KG1 (cell line): ENCODE measurements at regions not wholly inside any gene's neighbourhood (a gene's known extent, or its start where the extent isn't known, plus 50 kb on each side); places are given as distances from the start of the nearest gene placed in this dataset.
"Not testable (repeated sequence)": the region's sequence is repeated elsewhere in the genome, so short reads cannot be mapped to it uniquely, and the experiment has no call there.

ENCODE experiments used
- DNase-seq: peaks from one replicate; lab custom pipeline; 2025; lab: John Stamatoyannopoulos, UW

DNA sequence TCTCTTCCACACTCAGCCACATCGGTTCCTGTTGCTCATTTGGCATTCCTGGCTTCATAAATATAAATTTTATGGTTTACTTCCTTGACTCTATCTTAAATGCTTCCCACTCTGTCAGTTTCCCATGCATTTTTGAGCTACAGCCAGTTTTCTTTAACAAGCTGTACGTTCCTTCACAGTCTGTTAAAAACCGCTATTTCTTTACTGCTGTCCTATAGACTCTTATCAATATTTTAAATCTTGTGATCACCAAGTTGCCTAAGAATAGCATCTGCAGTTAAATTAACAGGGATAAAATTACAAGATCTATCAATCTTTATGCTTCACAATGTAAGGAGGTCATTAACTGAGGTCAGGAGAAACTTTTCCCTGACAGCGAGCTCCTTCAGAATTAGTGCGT, 103.1 kb upstream of the RHOBTB1 start:
- no peak for DNase-seq

DNA sequence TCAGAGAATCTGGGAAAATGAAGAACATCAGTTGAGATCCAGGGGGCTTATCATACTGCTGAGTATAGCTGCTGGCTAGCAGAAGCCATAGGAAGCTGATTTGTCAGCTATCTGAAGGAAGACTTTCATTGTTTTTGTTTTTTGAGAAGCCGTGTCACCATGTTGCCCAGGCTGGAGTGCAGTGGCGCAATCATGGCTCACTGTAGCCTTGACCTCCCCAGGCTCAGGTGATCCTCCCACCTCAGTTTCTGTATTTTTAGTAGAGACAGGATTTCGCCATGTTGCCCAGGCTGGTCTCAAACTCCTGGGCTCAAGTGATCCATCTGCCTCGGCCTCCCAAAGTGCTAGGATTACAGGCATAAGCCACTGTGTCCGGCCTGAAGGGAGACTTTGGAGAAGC, 101.5 kb upstream of the RHOBTB1 start:
- DNase-seq = not testable (repeated sequence)

DNA sequence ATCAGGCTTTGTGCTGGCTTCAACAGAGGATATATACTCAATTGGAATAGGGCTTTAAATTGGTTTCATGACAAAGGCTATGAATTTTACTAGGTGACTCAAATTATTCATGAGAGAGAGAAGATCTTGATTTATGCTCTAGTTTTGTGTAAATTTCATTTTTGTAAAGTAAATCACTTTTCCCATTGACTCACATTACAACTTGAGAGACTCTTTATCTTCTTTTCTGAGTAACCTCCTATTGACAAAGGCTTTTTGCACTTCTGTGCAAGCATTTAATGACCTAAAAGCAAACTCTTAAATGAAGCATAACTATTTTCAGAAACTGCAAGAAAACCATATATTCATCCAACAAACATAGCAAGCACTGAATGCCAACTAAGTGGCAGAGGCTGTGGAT, 98.5 kb upstream of the RHOBTB1 start:
- no peak for DNase-seq

DNA sequence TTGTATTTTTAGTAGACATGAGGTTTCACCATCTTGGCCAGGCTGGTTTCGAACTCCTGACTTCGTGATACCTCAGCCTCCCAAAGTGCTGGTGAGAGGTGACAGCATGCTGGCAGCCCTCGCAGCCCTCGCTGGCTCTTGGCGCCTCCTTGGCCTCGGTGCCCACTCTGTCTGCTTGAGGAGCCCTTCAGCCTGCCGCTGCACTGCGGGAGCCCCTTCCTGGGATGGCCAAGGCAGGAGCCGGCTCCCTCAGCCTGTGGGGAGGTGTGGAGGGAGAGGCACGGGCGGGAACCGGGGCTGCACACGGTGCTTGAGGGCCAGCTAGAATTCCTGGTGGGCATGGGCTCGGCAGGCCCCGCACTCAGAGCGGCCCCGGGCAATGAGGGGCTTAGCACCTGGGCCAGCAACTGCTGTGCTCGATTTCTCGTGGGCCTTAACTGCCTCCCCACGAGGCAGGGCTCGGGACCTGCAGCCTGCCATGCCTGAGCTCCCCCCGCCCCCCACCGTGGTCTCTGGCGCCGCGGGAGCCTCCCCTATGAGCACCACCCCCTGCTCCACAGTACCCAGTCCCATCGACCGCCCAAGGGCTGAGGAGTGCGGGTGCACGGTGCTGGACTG, 96.5 kb upstream of the RHOBTB1 start:
- DNase-seq = no peak

DNA sequence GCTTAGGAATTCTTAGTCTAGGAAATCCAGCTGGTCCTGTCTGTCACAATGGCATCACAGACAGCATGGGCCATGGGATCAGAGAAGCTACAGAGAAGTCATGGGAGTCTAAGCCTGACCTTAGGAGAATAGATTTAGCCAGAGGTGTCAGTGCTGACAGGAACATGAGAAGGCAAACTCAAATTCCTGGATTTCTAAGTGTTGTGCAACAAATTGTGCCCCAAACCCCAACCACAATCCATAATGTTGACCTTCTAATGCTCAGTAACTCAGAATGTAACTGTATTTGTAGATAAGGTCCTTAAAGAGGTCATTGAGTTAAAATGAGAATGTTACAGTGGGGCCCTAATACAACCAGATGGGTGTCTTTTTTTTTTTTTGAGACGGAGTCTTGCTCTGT, 95.9 kb upstream of the RHOBTB1 start:
- DNase-seq = no peak

DNA sequence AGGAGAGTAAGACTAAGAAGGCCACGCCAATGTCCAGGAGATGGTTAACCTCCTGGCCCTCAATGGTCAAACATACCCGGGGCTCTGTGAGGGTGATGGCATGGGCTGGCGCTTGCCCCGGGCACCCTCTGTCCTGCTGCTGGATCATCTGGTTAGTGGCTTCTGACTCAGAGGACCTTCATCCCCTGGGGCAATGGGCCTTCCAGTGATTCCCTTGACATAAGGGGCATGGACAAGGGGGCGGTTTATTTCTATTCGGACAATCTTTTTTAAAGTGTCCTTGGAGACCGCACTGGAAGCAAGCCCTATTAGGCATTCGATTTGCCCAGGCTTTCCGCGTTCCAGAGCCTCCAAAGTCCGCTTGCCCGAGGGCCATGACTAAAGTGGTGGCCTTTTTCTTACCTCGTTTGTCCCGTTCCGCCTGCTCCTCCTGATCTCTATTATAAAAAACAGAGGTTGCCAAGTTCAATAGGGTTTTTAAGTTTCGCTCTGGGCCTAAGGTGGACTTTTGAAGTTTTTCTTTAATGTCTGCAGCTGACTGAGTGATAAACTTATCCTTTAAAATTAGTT, 93.4 kb upstream of the RHOBTB1 start:
- DNase-seq = not testable (repeated sequence)

DNA sequence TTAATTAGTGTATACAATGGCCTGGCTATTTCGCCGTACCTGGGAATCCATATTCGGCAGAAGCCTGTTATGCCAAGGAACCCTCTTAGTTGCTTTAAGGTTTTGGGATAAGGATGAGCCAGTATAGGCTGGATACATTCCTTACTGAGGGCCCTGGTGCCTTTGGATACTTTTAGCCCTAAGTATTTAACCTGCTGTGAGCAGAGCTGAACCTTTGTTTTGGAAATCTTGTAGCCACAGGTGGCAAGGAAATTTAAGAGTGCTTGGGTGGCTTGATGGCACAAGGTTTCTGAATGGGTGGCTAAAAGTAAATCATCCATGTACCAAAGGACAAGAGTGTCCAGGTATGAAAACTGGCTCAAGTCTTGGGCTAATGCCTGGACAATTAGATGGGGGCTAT, 92.2 kb upstream of the RHOBTB1 start:
- not testable (repeated sequence) for DNase-seq

DNA sequence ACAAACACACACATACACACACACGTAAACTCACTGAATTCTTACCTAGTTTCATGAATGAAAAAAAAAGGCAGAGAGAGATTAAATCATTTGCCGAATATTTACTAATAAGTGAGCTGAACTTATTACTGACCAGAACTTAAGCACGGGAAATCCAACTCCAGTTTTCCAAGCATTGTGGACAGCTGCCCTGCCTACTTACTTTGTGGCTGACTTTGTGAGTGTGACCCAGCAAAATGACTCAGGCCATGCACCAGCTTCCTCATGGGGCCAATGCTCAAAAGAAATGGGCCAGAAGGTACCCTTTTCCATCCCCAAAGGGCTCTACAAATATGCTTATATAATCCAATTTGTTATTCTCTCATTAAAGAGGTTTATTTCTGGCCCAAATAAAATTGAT, 87.4 kb upstream of the RHOBTB1 start:
- DNase-seq = no peak

DNA sequence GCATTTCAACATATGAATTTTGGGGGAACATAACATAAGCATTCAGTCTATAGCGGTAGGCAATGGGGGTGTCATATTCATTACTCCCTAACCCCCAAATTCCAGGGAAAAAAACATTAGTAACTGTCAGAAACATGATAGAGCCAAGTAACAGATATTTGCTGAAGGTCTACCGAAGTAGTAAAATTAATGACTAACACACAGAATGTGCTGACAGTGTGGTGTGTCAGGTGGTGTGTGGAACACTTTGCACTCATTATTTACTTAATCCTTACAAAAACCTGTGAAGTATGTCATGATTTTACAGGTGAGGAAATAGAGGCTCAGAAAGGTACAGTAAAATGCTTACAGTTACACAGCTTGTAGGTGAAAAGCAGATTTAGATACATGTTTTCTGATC, 85.4 kb upstream of the RHOBTB1 start:
- no peak for DNase-seq

DNA sequence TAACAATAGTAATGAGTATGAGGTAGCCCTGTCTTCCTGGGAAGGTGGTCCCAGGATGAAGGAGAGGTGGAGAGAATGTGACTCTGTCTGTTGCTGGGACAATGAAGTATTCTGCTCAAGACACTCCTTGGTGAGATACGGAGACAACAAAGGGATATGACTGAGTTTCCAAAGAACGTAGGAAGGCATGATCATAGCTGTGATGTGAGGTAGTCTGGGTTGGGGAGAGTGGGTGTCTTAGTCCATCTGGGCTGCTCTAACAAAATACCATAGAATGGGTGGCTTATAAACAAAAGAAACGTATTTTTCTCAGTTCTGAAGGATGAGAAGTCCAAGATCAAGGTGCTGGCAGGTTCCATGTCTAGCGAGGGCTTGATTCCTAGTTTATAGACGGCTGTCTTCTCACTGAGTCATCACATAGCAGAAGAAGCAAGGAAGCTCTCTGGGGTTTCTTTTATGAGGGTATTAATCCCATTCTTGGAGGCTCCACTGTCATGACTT, 84.9 kb upstream of the RHOBTB1 start:
- no peak for DNase-seq

DNA sequence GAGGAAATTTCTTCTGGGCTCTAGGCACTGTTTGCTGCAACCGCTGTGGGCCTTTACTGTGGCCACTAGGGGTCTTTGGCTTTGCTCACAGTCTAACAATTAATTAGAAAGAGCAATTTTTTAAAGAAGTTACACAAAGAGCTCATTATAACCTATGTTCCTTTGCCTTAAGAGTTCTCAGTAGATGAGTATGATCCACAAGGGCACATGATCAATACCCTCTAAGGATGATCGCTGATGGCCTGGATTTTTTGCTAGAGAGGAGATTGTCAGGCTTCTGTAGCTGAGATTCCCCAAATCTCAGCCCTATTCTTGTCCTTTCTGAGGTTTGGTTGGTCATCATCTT, 80.8 kb upstream of the RHOBTB1 start:
- no peak for DNase-seq

DNA sequence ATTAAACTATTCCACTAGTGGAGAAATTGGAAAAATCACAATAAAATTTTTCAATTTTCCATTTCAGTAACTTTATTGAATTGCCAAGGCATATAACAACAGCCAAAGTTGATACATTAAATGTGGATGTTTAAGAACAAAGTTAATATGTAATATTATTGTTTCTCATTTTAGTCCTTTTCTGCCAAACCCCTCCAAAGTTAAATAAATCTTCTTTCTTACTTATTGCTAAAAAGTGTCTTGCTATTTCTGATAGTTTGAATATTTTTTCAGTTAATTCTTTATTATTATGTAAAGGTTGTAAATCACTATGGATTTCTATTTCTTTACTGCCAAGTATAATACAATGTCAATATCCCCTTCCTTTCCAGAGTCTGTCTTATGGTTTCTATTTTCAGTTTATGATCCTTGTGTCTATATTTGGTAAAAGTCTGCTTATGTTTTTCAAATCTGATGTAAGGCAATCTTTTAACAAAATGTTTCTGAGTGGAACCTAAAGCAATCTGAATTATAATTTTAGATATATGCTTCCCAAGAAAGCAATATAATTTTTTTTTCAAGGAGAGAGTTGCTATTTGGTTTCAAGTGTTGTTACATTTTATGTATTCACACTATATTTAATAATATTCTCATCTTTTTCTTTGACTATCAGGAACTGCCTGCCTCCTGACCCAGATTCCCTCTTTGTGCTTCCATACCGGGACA, 80.3 kb upstream of the RHOBTB1 start:
- no peak for DNase-seq

DNA sequence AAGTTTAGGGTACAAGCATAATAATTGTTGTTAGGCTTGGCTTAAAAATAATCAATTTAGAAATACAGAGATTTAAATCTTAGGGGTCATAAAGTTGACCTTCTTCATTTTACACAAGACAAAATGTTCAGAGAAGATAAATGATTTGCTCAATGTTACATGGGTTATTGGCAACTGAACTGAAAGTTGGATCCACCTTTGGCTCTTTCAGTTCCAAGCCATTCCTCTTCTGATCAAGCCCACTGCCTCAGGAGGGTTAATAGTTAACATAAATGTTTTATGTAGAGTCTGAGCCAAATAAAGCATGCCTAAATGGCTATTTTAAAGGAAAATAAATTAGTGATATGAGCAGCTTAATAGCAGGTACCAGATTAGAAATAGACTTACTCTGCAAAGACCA, 79.1 kb upstream of the RHOBTB1 start:
- no peak for DNase-seq

DNA sequence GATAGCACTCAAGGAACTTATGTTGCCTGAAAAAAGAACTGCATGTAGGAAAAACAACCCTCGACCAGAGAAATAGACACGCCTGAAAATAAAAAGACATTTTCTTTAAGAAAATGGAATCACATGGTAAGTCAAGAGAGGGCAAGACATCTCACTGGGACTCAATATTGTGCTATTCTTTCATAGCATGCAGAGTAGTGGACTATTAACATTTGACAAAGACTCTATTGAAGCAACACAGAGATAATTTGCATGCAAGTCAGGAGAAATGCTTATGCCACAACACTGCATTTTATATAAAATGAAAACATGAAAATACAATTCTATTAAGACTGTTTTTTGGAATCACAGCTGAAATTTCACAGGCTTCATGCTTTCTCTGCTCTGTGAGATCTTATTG, 77.9 kb upstream of the RHOBTB1 start:
- DNase-seq = no peak

DNA sequence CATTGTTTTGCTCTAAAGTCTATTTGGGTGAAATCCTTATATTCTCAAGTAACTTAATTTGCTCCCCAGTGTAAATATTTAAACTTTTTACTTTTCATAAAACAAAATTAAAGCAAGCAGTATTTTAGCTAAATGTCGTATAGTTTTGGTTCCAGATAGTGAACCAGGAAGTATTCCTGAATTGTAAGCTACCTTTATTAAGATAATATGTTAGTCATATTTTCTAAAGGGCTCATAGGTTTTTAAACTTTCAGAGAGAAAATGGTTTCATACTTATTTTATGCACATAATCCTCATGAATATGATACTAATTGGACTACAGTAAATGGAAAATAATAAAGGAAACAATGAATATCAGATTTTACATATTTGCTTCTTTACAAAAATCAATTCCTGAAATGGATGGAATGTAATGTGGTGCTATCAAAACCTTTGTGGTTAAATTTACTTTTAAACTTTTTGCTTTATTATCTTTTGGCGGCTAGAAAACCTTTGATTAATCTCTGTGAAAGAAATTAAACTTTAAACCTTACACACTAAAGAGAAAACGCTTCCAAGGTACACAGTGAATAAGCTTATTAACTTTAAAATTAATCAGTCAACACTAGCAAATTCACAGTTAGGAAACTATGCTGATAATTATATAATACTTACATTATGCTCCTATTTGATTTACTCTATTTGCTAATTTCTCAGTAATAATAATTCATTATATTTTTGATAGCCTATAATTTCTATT, 76.6 kb upstream of the RHOBTB1 start:
- DNase-seq = no peak

DNA sequence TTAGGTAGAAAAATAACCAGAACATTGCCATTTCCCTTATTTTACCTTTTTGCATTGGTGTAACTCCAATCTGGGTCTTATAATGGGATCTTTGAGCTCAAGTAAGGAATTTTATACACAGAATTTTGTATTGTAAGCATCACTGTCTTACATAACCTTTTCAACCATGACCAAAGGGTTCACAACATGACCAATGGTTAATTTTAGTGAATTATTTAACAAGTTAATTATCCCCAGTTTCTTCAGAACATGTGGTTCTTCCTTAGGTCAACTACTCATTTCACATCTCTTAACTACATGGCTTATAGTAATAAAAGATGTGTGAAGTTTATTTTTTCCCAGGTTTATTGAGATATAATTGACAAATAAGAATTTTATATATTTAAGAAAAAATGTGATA, 74.2 kb upstream of the RHOBTB1 start:
- no peak for DNase-seq

DNA sequence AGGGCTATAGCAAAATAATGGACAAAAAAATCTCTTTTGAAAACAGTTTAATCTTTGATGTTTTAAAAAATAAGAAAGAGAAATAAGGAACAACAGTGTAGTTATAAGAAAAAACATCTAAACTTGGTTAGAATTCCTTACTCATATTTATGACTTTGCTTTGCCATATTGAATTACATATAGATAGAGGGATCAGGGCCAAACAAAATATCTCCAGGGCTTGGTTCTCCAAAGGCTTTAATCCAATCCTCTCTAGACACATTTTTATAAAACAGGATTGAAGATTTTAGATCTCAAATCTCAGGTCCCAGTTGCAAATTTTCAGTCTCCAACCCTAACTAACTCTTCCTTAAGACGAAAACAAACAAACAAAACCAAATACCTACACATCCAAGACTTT, 72.6 kb upstream of the RHOBTB1 start:
- DNase-seq = no peak

DNA sequence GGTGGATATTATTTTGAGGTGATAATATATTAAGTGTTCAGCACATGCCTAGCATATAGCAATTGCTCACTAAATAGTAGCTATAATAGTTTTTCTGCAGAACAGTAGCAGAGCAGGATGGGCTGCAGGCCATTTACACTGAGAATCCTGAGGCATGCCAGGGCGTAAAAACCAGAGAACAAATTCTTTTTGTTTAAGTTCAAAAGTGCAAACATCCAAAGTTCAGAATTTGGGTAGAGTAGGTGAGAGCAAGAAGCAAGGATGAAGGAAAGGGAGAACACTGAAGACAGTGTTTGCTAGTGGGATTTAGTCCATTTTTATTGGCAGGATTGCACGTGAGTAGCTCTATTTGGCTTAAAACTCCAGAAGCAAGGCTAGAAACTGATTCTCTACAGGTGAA, 72.0 kb upstream of the RHOBTB1 start:
- DNase-seq = no peak

DNA sequence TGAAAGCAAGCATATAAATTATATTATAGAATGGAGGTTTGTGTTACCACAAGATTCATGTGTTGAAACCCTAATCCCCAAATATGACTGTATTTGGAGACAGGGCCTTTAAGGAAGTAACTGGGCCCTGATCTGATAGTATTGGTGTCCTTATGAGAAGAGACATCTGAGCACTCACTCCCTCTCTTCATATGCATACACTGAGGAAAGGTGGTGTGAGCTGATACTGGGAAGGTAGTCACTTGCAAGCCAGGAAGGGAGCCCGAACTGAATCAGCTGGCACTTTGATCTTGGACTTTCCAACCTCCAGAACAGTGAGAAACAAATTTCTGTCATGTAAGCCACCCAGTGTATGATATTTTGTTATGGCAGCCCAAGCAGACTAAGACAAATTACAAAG, 66.9 kb upstream of the RHOBTB1 start:
- DNase-seq = no peak

DNA sequence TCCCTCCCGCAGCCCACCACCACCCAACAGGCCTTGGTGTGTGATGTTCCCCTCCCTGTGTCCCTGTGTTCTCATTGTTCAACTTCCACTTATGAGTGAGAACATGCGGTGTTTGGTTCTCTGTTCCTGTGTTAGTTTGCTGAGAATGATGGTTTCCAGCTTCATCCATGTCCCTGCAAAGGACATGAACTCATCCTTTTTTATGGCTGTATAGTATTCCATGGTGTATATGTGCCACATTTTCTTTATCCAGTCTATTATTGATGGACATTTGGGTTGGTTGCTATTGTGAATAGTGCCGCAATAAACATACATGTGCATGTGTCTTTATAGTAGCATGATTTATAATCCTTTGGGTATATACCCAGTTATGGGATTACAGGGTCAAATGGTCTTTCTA, 59.1 kb upstream of the RHOBTB1 start:
- DNase-seq = not testable (repeated sequence)

DNA sequence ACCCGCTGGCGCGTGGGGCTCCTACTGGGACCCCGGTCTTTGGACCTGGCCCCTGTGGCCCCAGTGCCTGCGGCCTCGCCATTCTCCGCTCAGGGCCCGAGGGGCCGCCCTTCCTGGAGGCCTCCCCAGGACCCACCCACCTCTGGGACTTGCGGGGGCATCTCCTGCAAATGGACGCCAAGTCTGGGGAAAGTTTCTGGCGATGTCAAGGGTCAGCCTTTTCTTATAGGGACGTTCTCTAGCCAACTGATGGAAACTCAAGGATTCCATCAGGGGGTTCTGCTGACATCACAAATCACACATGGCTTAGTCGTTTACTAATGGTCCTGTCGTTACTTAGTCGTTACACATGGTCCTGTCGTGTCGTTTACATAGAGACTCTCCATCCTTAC, 57.7 kb upstream of the RHOBTB1 start:
- DNase-seq = no peak

DNA sequence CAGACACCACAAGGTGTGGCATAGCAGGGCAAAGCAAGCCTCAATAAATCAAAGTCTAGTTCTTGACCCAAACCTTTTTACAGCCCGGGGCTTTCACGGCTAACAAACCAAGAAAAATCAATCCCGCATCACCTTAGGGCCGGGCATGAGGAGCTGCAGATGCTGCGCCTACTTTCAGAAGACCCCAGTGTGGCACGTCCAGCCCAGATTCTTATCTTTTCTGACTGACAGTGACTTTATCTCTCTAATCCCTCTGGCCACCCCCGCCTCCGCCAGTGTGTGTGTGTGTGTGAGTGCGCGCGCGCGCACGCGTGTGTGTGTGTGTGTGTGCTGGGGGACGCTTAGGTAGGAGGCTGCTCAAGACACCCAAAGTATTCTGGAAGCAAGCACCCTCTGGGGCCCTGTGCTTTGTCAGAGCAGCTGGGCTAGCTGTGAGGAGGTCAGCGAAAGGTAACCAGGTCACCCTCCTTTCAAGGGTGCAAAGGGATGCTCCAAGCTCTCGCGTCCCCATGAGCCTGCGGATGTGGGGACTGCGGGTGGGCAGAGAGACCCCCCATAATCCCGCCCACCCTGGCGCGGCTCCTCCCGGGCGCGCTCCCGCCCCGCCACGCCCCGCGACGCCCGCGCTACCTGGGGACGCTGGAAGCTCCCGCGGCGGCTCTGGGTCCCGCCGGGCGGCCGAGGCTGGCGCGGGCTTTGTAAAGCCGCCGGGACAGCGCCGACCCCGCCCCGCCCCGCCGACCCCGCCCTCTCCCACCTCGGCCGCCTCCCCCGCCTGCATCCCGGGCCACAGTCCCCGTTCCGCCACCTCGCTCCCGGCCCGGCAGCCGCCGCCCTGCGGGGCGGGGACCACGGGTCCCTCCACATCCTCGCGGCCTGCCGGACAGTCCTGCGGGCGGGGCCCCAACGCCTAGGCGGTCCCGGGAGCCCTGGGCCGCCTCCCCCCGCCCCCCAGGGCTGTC, 57.1 kb upstream of the RHOBTB1 start:
- DNase-seq = no peak
